ENCODE measurements at regions not wholly inside any gene's neighbourhood (a gene's known extent, or its start where the extent isn't known, plus 50 kb on each side); places are given as distances from the start of the nearest gene placed in this dataset.
A peak's percentile ranks its signal among the peaks of the same experiment; 100 is the strongest.

DNA sequence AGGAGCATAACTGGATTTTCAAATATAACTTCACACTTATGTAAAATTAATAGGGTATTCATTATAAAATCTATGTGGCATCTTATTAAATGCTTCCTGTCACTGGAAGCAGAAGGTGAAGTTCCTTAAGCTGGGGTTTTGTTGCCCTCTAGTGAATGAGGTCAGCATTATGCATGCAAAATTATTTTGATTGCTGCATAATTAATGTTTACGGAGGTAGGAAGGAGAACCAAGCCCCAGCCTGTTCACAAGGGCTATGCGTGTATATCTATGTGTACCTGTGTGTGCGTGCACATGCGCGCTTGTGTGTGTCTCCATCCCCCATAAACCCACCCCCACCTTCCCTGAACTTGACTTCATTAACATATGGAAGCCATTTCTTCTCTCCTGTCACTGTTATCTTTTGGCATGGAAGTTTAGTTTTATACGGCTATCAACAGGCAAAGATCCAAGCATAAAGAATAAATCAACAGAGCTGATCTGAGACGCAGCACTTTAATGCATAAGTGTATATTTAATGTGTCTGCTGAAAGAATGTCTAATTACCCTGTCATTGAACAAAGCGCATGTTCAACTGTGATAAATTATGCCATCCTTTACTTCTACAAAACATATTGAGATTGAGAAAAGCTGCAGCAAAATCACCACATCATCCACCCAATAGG lies 90.2 kb upstream of the CDH4 start:
- H3K4me3 ChIP-seq (ENCODE audit: extremely low read depth in 1 of 4, insufficient read depth in 2 of 4, low read depth in 3 of 4, low read length in 4 of 4) = no peak overlapping the region
- no peak overlapping the region for H3K18ac ChIP-seq (ENCODE audit: extremely low read depth, low read length)
- no peak overlapping the region for H4K5ac ChIP-seq (ENCODE audit: insufficient read length, low read depth, low read length)
- H3K27ac ChIP-seq (ENCODE audit: low read depth, low read length) = no peak overlapping the region
- no peaks in the 10 kb centered on the region for H3K79me1 ChIP-seq (ENCODE audit: low read depth, low read length)
- ChIA-PET CTCF (ENCODE audit: partially characterized antibody) (interaction anchor here (0.8 to 1.3 kb wide), 2 partner anchors 8 to 67 kb away, joined by 3 to 4 read pairs; no protein-coding TSS in a partner anchor), POLR2A (ENCODE audit: partially characterized antibody) (no interaction called here)
- no peak for FAIRE-seq
- H3K9ac ChIP-seq (replicated peaks in 1 of 4; ENCODE audit: extremely low read depth in 1 of 4, low read depth in 3 of 4, low read length in 3 of 4) = no peak overlapping the region
- no peak overlapping the region for H4K8ac ChIP-seq (ENCODE audit: extremely low read depth, insufficient read depth, low read length)
- H3K4me1 ChIP-seq (replicated peaks in 1 of 4; ENCODE audit: control insufficient read depth in 3 of 4, insufficient read depth in 4 of 4, low read length in 3 of 4) = no peaks in the 10 kb centered on the region
- no peaks in the 10 kb centered on the region for H3K23me2 ChIP-seq (ENCODE audit: low read depth, low read length)
- H3K79me2 ChIP-seq (ENCODE audit: control insufficient read depth in 1 of 2, insufficient read depth in 2 of 2, low read length in 2 of 2) = no peaks in the 10 kb centered on the region
- DNase-seq (ENCODE audit: low read depth in 1 of 2, low spot score in 2 of 2) = no peak
- WGBS, 2 experiments (ENCODE audit: extremely low coverage in 1 of 2, insufficient coverage in 1 of 2, insufficient read length in 1 of 2, insufficient replicate concordance in 2 of 2, low coverage in 1 of 2, low lambda C conversion rate in 2 of 2, missing lambda C conversion rate in 1 of 2) = 86% methylated on average over 5 of the region's 8 CpGs; no CpG with 5 or more reads in 1 of the 2 experiments
- no peaks in the 10 kb centered on the region for H4K20me1 ChIP-seq (replicated peaks in 1 of 2; ENCODE audit: control insufficient read depth in 1 of 2, insufficient read depth in 2 of 2, low read length in 2 of 2)
- no peak overlapping the region for H2BK5ac ChIP-seq (ENCODE audit: low read depth, low read length)
- no peaks in the 10 kb centered on the region for H3K9me3 ChIP-seq (ENCODE audit: insufficient read depth in 2 of 2, low read depth in 1 of 2, low read length in 1 of 2)
- H3K56ac ChIP-seq (replicated peaks; ENCODE audit: insufficient read length, low read depth, low read length) = no peak overlapping the region
- no peak overlapping the region for H2AK5ac ChIP-seq (ENCODE audit: low read depth, low read length)
- 0 out of 4 replicates have a peak, but pooled peaks of 1 of the 2 experiments have one; percentile 13 for TF ChIP-seq RAD21 (IDR thresholded peaks at IDR 0.05 in 1 of 2, conservative IDR thresholded peaks at IDR 0.05 in 1 of 2; ENCODE audit: low read depth in 2 of 2, low read length in 2 of 2)
- TF ChIP-seq JUND (IDR thresholded peaks at IDR 0.05; ENCODE audit: low read length) = no peak
- TF ChIP-seq CTCF (IDR thresholded peaks at IDR 0.05; ENCODE audit: control extremely low read depth in 1 of 3, insufficient read depth in 1 of 3, low read depth in 1 of 3, low read length in 3 of 3) = no peak
- no peak overlapping the region for H4K91ac ChIP-seq (replicated peaks; ENCODE audit: insufficient read length, low read length)
- no peak overlapping the region for H3K14ac ChIP-seq (ENCODE audit: insufficient read length)
- no peak overlapping the region for H2BK120ac ChIP-seq (replicated peaks; ENCODE audit: low read depth, low read length)
- no peak overlapping the region for H2BK15ac ChIP-seq (ENCODE audit: low read length)
- H3K4me2 ChIP-seq (ENCODE audit: insufficient read depth in 1 of 2, low read depth in 2 of 2, low read length in 2 of 2) = no peak overlapping the region
- no peak overlapping the region for H2AFZ ChIP-seq (ENCODE audit: low read length)
- no peak overlapping the region for H2BK20ac ChIP-seq (ENCODE audit: low read length)
- peaks cover 0 to 2% (median 1%) of the 10 kb centered on the region in 4 experiments; a peak in 3 of 7 replicates for H3K27me3 ChIP-seq (replicated peaks in 1 of 4; ENCODE audit: control insufficient read depth in 3 of 4, extremely low read depth in 1 of 4, insufficient read depth in 3 of 4, low read length in 3 of 4)
- H2BK12ac ChIP-seq (ENCODE audit: low read depth, low read length) = no peak overlapping the region
- no peak overlapping the region for H3K4ac ChIP-seq (replicated peaks; ENCODE audit: insufficient read length, low read depth, low read length)
- no peak overlapping the region for H3K23ac ChIP-seq (ENCODE audit: insufficient read length)
- H3K36me3 ChIP-seq (ENCODE audit: control insufficient read depth in 2 of 4, insufficient read depth in 4 of 4, low read length in 3 of 4) = no peaks in the 10 kb centered on the region

Measured in H1 (cell line).